ENCODE measurements at regions not wholly inside any gene's neighbourhood (a gene's known extent, or its start where the extent isn't known, plus 50 kb on each side); places are given as distances from the start of the nearest gene placed in this dataset.

GRCh38 chr22:27358096-27358870, 443.3 kb downstream of the MN1 start:
- Histone ChIP-seq H2AFZ (ENCODE audit: low read length) (no peak overlapping the region), H3K9me3 (ENCODE audit: low read length) (no peaks in the 10 kb centered on the region), H3K4me2 (ENCODE audit: low read length) (no peak overlapping the region), H3K79me2 (ENCODE audit: insufficient read depth, low read length) (no peaks in the 10 kb centered on the region), H3K9ac (ENCODE audit: low read length) (no peak overlapping the region), H3F3A (ENCODE audit: insufficient read depth, low read length) (no peaks in the 10 kb centered on the region), H3K9me2 (ENCODE audit: low read depth, low read length) (no peaks in the 10 kb centered on the region), H3K36me3 (ENCODE audit: insufficient read depth, low read length) (no peaks in the 10 kb centered on the region), H3K27me3 (ENCODE audit: insufficient read depth, low read length) (no peaks in the 10 kb centered on the region), H3K27ac (ENCODE audit: low read depth, low read length, poor library complexity, severe bottlenecking) (no peak overlapping the region), H4K20me1 (ENCODE audit: insufficient read depth, low read length) (no peaks in the 10 kb centered on the region), H3K4me1 (ENCODE audit: insufficient read depth, low read length, severe bottlenecking) (no peaks in the 10 kb centered on the region), H3K4me3 (ENCODE audit: low read depth, low read length, poor library complexity, severe bottlenecking) (no peak overlapping the region)
- no peak for TF ChIP-seq CTCF (IDR thresholded peaks at IDR 0.05; ENCODE audit: low read length)
- TF ChIP-seq EZH2 (IDR thresholded peaks at IDR 0.05; ENCODE audit: borderline replicate concordance, low read length), result no peak

- H3K9ac ChIP-seq (ENCODE audit: low read length), result no peak overlapping the region
- no peaks in the 10 kb centered on the region for H3K9me3 ChIP-seq (ENCODE audit: low read length)
- H3K4me2 ChIP-seq (ENCODE audit: low read length), result no peak overlapping the region
- no peaks in the 10 kb centered on the region for H4K20me1 ChIP-seq (ENCODE audit: insufficient read depth, low read length)
- H3K36me3 ChIP-seq (ENCODE audit: insufficient read depth, low read length), result no peaks in the 10 kb centered on the region
- no peak overlapping the region for H3K27ac ChIP-seq (ENCODE audit: low read depth, low read length, poor library complexity, severe bottlenecking)
- H3K4me3 ChIP-seq (ENCODE audit: low read depth, low read length, poor library complexity, severe bottlenecking), result no peak overlapping the region
- H2AFZ ChIP-seq (ENCODE audit: low read length), result no peak overlapping the region
- H3K9me2 ChIP-seq (ENCODE audit: low read depth, low read length), result no peaks in the 10 kb centered on the region
- no peaks in the 10 kb centered on the region for H3F3A ChIP-seq (ENCODE audit: insufficient read depth, low read length)
- H3K4me1 ChIP-seq (ENCODE audit: insufficient read depth, low read length, severe bottlenecking), result no peaks in the 10 kb centered on the region
- H3K79me2 ChIP-seq (ENCODE audit: insufficient read depth, low read length), result no peaks in the 10 kb centered on the region
- no peaks in the 10 kb centered on the region for H3K27me3 ChIP-seq (ENCODE audit: insufficient read depth, low read length)
- TF ChIP-seq EZH2 (IDR thresholded peaks at IDR 0.05; ENCODE audit: borderline replicate concordance, low read length) (no peak), CTCF (IDR thresholded peaks at IDR 0.05; ENCODE audit: low read length) (no peak)
These were observed 431.3 kb downstream of the MN1 start for GRCh38 chr22:27370269-27370668.

GRCh38 chr22:27370987-27371386, 430.6 kb downstream of the MN1 start:
- Histone ChIP-seq H3K4me3 (ENCODE audit: low read depth, low read length, poor library complexity, severe bottlenecking) (no peak overlapping the region), H3K79me2 (ENCODE audit: insufficient read depth, low read length) (no peaks in the 10 kb centered on the region), H2AFZ (ENCODE audit: low read length) (no peak overlapping the region), H3K9me2 (ENCODE audit: low read depth, low read length) (no peaks in the 10 kb centered on the region), H3K9ac (ENCODE audit: low read length) (no peak overlapping the region), H3K36me3 (ENCODE audit: insufficient read depth, low read length) (no peaks in the 10 kb centered on the region), H3K9me3 (ENCODE audit: low read length) (no peaks in the 10 kb centered on the region), H3K27me3 (ENCODE audit: insufficient read depth, low read length) (no peaks in the 10 kb centered on the region), H3K27ac (ENCODE audit: low read depth, low read length, poor library complexity, severe bottlenecking) (no peak overlapping the region), H3K4me2 (ENCODE audit: low read length) (no peak overlapping the region), H3K4me1 (ENCODE audit: insufficient read depth, low read length, severe bottlenecking) (no peaks in the 10 kb centered on the region), H3F3A (ENCODE audit: insufficient read depth, low read length) (no peaks in the 10 kb centered on the region), H4K20me1 (ENCODE audit: insufficient read depth, low read length) (no peaks in the 10 kb centered on the region)
- TF ChIP-seq EZH2 (IDR thresholded peaks at IDR 0.05; ENCODE audit: borderline replicate concordance, low read length) (no peak), CTCF (IDR thresholded peaks at IDR 0.05; ENCODE audit: low read length) (no peak)

Data from OCI-LY1 (cell line).